Right renal pelvis (tissue), 4 donors: ENCODE measurements at regions not wholly inside any gene's neighbourhood (a gene's known extent, or its start where the extent isn't known, plus 50 kb on each side); places are given as distances from the start of the nearest gene placed in this dataset.
"Not testable (repeated sequence)": the region's sequence is repeated elsewhere in the genome, so short reads cannot be mapped to it uniquely, and the experiment has no call there.

Experiments
- DNase-seq, 4 donors: peaks; one replicate each; pipeline ENCODE4 v3.0.0-alpha.2; 2013; ENCODE audit warnings: low read depth in 4 of 4, low spot score in 3 of 4, missing footprints in 1 of 4

- no peak for DNase-seq
Measured at GRCh38 chr2:195538937-195539336, 118.1 kb upstream of the SLC39A10 start.

GRCh38 chr2:195537811-195538210, 119.2 kb upstream of the SLC39A10 start:
- DNase-seq = no peak

DNA sequence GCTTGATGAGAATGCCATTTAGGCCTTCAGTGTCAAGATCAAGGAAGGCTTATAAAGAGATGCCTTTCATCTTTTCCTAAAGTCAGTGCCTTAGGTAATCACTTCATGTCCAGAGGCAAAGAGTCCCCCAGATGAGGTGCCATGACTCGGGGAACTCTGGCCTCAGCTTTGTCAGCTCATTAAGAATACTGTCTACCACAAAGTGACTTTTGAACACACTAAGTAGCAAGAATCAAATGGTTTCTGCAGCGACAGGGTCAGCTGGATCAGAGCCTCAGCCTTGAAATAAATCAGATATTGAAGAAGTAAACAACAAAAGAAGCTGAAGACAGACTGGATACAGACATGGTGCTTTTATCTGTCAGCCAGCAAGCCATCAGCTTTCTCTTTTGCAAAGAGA, 120.1 kb upstream of the SLC39A10 start:
- no peak for DNase-seq

GRCh38 chr2:195535911-195536522, 121.0 kb upstream of the SLC39A10 start:
- no peak for DNase-seq

DNA sequence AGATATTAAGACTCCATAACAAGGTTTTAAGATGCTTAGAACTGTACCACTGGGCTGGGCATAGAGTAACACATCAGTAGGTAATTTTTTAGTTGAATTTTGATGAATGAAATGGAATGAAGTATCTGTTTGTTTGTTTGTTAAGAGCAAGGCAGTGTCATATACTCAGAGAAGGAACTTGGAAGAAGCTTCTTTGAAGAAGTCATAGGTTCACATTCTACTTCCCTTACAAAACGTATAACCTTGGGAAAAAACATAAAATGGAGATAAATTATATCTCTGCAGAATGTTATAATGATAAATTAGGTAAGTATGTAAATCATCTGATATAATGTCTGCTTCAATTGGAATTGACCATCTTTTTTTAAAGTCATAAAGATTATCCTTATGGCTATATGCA, 122.1 kb upstream of the SLC39A10 start:
- no peak for DNase-seq

DNA sequence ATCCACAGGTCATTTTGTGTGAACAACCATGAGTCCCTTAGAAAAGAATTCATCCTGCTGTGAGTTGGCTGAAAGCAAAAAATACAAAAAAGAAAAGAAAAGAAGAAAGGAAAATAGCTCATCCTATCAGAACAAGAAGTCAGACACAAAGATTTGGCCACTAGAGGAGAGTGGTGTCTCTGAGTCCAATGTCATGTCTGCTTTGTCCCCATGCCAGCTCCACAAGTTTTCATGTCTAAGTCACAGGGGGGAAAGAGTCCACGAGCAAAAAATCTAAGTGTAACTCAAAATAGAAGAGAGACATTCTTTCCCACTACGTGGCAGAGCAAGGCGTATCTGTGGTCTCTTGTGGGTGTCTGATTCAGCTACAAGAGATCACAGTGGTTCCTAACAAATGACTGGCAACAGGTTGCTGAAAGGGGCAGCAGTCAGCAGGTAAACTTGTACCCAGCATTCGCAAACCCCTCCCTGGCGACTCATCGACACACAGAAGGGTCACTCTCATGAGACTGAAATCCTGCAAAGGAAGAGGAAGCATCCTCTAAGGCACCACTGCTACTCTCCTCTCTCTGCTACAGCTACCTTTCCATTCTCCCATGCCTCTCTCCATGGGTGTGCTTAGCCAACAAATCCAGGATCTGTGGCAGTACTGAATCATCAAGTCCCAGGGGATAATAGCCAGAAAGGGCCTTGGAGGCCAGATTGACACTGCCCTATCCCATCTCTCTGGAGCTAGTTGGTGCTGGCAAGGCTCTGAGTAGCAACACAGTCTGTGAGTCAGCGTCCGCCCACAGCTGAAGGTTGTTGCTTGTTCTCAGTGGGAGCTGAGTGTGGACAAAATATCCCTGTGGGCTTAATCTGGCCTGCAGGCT, 123.0 kb upstream of the SLC39A10 start:
- no peak for DNase-seq

DNA sequence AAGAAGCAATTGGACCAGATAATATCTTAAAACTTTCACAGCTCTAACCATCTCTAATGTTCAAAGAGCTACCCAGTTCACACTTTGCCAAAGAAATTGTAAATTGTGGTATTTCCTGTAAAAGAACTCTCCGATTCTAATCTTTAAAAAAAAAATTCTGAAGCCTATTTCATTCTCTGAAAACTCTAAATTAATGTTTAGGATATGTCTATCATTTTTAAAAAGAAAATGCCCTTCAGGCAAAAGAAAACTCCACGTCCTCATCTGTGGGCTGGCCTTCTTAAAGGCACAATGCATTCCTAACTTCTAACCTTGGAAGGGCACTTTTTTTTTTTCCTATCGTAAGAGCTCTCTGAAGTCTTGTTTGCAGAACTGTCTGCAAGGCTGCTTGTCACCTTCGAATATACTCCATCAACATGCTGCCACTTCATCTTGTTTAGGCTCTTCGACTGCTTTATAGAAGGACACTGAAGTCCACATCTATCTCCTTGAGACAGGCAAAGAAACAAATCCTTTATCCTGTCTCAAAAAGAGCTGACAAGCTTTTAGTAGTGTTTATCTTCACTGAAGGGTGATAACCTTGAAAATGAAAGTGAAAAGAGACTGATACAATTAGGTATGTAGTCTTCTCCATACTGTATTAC, 124.3 kb upstream of the SLC39A10 start:
- DNase-seq = peak in 1 of 4 donors; percentile 2

DNA sequence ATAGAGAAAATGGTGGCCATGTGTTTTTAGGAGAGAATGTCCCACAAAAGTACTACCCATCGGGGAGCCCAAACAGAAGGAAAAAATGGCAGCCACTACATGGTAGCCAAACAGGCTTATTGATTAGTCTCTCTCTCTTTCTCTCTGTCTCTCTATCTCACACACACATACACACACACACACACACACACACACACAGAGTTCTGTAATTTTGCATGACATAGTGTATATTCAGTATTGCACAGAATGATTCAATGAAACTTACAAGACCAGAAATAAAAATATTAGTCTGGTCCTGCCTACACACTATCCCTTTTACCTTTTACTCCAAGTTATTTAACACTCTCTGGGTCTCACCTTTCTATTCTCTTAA, 124.8 kb upstream of the SLC39A10 start:
- DNase-seq = no peak

DNA sequence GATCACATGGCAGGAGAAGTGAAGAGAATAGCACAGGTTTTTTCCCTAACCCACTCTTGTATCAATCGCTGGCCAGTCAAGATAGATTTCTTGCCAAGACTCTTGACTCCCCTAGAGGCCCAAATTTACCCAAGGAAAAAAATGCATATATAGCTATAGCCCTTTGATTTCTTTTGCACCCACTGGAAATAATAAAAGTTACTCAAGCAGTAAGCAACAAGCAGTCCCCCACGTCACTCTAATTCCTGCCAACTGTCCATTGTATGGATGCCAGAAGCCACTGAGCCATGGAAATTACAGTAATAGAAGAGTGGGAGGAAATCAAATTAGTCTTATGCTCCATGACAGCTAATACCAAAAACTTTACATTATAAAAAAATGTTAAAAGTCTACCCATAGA, 125.3 kb upstream of the SLC39A10 start:
- DNase-seq = no peak

DNA sequence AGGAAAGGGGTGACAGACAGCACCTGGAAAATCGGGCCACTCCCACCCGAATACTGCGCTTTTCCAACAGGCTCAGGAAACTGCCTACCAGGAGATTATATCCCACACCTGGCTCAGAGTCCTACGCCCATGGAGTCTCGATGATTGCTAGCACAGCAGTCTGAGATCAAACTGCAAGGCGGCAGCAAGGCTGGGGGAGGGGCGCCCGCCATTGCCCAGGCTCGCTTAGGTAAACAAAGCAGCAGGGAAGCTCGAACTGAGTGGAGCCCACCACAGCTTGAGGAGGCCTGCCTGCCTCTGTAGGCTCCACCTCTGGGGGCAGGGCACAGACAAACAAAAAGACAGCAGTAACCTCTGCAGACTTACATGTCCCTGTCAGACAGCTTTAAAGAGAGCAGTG, 133.8 kb upstream of the SLC39A10 start:
- not testable (repeated sequence) for DNase-seq

DNA sequence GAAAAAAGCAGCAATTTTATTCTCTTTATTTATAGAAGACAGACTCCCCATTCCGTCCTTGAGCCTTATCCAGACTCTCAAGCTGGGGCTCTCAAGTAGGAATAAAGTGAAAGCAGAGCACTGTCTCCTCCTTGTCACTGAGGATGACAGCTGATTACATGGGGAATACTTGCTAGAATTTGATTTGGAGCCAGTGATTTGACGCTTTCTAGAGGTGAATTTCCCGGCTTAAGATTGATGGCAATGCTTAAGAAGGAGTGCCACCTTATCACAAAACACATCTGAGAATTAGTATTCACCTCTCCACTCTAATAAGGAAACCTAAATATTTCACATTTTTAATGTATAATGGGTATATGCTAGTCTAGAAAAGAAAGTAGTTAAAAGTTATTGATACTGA, 135.4 kb upstream of the SLC39A10 start:
- no peak for DNase-seq

GRCh38 chr2:195520671-195521155, 136.3 kb upstream of the SLC39A10 start:
- DNase-seq = no peak

DNA sequence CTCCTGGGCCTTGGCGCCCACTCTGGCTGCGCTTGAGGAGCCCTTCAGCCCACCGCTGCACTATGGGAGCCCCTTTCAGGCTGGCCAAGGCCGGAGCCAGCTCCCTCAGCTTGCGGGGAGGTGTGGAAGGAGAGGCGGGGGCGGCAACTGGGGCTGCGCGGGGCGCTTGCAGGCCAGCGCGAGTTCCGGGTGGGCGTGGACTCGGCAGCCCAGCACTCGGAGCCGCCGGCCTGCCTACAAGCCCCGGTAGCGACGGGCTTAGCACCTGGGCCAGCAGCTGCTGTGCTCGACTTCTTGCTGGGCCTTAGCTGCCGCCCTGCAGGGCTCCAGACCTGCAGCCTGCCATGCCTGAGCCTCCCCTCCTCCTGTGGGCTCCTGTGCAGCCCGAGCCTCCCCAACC, 141.5 kb upstream of the SLC39A10 start:
- no peak for DNase-seq

- DNase-seq = no peak
Measured at GRCh38 chr2:195514365-195514764, 142.7 kb upstream of the SLC39A10 start.

DNA sequence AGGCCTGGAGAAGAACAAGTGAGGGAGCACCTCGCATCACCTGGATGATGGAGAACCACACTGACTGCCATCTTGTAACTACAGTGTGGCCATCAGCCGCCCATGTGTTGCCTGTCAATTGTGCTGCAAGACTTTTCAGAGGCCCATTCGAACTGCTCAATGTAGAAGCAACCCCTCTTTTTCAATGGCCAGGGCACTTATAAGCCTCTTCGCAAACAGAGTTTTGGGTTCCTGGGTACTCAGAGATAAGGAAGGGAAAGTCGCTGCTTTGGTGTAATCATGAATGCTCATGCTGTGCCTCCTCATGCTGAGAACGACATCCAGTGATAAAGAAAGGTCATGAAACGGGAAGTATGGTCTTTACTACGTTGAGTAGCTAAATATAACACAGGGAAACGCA, 143.9 kb upstream of the SLC39A10 start:
- no peak for DNase-seq

DNA sequence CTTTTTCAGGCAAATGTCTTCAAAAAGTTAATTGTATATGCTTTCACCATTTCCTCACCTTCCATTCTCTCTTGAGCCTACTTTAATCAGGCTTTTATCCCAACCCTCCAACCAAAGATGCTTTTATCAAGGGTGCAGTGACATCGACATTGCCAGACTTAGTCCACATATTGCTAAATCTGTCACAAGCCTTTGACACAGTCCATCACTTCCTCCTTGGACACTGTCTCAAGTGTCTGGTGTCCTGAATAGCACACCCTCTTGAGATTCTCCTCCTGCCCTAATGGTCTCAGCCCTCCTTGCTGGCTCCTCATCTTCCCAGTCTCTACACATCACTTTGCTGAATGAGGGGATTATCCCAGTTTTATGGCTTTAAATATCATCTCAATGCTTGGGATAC, 147.5 kb upstream of the SLC39A10 start:
- no peak for DNase-seq

- no peak for DNase-seq
Measured at GRCh38 chr2:195508139-195508455, 148.9 kb upstream of the SLC39A10 start.

- DNase-seq = no peak
Measured at GRCh38 chr2:195507447-195508138, 149.4 kb upstream of the SLC39A10 start.

- DNase-seq = no peak
Measured at GRCh38 chr2:195505701-195506100, 151.3 kb upstream of the SLC39A10 start.

DNA sequence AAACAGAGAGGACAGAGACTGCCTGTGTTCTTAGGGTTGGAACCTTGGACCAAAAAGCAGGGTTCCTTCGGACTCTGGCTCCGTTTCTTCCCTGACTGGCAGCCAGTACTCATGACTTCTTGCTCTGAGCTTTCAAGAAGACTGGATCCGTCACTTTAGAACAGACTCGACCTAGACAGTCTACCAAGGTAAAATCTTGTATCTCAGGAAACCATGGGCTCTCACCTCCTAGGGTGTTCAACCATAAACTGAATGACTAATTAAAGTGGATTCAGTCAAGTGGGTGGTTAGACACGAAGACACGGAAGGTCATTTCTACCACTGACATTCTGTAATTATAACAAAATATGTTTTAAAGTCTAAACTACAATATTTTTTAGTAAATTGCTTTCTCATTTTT, 153.8 kb upstream of the SLC39A10 start:
- DNase-seq = no peak

DNA sequence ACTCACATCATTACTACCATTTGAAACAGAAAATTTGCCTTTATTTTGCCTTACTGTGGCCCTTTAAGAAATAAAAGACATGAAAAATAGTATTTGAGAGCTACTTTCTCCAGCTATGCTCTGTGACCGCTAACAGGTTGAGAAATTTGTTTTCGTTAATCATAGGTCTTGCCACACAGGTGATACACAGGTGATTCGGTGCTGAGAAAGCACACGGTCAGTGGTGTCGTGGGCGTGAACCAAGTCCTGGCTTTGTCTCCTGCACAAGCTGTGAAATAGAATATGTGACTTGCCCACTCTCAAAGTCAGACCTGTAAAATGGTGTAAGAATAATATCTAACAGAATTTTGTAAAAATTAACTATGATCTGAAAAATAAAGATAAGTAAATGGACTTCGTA, 155.3 kb upstream of the SLC39A10 start:
- DNase-seq = no peak
